ENCODE measurements at regions not wholly inside any gene's neighbourhood (a gene's known extent, or its start where the extent isn't known, plus 50 kb on each side); places are given as distances from the start of the nearest gene placed in this dataset.
"Not testable (repeated sequence)": the region's sequence is repeated elsewhere in the genome, so short reads cannot be mapped to it uniquely, and the experiment has no call there.

DNA sequence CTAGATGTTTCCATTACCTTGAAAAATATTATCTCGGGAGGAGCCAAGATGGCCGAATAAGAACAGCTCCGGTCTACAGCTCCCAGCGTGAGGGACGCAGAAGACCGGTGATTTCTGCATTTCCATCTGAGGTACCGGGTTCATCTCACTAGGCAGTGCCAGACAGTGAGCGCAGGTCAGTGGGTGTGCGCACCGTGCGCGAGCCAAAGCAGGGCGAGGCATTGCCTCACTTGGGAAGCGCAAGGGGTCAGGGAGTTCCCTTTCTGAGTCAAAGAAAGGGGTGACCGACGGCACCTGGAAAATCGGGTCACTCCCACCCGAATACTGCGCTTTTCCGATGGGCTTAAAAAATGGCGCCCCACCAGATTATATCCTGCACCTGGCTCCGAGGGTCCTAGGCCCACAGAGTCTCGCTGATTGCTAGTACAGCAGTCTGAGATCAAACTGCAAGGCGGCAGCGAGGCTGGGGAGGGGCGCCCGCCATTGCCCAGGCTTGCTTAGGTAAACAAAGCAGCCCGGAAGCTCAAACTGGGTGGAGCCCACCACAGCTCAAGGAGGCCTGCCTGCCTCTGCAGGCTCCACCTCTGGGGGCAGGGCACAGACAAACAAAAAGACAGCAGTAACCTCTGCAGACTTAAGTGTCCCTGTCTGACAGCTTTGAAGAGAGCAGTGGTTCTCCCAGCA lies 367.8 kb downstream of the NR2F1-AS1 start:
- not testable (repeated sequence) for DNase-seq

DNA sequence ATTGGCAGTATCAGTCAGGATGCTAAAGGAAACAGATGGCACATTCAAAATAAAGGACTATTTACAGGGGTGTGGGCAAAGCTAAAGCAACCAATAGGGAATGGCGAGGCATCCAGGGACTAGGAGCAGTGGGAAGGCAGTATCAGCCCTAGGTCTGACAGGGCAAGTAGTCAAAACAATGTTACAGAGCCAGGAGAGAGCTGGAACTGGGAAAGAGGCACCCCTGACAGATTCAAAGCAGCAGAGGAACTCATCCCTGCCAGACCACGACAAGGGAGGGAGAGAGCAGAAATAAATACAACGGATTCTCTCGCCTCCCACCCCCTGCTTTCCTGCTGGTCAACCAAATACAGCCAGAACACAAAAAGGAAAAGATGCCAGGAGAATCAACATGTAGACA lies 371.5 kb downstream of the NR2F1-AS1 start:
- DNase-seq: no peak

DNA sequence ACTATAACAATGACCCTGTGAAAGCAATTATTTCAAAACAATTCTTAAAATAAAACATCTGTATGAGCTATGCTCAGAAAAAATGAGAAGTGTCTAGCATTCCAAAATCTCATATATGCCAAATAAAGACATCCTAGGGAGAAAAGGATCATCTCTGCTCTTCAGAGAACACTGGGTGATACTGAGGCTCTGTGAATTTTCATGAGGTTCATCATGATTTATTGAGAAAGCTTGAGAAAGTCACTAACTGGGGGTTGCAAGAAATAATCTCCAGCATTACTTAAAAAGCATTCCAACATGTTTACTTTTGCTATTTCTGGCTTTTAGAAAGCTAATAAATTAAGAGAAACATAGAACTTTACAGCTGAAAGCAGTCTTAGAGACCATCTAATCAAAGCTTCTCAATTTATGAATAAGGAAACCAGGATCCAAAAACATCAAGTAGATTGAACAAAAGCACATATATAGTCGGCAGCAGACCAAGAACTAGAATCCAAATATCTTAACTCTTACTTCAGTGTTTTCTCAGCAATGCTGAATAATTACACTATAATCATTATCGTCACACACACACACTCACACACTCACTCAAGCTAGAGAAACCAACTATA lies 372.8 kb downstream of the NR2F1-AS1 start:
- DNase-seq: no peak

DNA sequence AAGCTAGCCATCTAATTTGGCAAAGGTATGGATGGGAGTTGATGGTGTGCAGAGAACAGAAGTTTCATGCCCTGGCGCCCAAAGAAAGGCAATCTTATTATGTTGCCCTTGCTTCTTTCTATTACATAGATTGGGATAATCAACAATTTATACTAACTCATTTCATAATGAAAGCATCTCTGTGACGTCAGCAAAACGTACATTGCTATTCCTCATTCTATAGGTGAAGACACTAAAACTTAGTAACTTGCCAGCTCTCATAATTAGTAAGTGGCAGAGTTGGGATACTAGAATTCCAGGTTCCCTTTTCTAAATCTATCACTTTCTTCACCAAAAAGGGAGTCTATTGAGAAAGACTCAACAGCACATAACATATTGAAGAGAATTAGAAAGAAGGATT lies 374.8 kb downstream of the NR2F1-AS1 start:
- DNase-seq: no peak

DNA sequence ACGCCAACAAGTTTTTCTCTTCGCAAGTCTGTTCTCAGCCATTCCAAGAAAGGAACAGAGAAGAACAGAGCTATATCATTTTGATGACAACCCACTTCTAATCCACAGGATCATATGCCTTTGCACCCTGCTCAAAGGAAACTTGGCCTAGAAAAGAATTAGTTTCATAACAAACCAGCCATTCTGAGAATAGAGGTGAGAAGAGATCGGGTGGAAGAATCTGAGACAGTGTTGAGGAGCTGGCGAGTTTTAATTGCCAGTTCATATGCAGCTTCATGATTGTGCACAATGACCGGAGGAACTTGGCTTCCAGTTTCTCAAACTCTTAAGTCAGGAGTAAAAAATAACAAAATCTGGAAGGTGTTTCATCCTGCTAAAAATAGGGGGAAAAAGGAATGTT lies 380.0 kb downstream of the NR2F1-AS1 start:
- DNase-seq: no peak

DNA sequence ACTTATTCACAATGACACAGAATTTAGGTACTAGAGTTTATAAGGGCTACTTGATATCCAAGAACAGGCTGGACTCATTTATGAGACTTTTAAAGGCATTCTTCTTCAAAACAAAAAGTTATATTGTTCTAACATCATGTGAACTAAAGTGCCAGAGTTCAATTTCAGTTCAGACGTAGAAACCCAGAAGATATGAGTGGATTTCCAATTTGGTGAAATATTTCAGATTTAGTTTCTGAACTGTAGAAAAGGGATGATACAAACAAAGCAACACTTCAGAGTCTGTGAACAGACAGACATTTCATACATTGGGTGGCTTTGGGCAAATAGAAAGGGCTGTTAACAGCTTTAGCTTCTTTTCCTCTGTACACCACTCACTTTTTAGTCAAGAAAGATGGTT lies 384.0 kb downstream of the NR2F1-AS1 start:
- DNase-seq: no peak

DNA sequence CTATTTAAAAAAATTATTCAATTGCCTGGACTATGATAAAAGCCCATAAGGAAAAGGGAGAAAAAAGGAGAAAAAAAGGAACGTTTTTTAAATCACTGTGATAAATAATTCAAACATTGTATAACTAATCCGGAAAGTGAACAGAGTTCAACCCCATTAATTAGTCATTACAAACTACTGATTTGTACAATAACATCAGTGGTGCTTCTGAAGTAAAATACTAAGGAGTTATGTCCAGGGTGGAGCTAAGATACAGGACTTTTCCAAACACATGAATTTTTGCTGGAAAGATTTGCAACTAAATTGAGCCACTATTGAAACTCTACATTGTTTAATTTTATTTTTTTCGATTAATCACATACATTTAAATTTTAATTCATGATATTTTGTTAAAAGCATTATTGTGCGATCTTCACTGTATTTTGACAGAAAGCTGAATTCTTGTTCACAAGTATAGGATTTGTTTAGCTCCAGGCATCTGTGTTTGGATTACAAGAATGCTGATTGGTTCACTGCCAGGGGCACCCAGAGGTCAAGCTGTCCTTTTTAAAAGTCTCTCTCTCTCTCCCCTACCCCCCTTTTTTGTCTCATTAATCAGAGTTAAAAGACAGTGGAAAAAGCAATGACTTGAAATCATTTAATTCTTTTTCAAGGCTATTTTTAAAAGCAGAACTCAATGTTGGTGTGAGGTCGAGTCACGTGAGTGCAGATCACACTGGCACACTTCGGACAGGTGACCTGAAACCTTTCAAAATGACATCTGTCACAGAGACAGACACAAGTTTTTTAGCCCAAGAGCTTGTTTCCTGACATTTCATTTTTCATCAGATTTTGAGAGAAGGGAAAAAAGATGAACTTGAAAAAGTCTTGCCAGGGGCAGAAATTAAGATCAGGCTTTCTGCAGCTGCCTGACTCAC lies 387.3 kb downstream of the NR2F1-AS1 start:
- DNase-seq: no peak

DNA sequence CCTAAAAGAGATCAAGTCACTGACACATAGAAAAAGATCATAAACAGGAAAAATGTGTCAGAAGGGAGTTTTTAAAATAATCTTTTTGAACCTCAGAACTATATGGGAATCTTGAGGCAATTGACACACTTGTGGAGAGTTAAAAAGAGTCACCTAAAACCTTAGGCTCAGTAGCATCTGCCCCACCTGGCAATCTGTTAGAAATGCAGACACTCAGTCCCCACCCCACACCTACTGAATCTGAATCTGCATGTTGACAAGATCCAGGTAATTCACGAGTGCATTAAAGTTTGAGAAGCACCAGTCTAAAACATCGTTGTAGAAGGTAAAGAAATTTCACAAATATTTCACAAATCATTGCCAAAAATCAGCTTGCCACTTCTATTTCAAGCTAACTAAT lies 388.3 kb downstream of the NR2F1-AS1 start:
- no peak for DNase-seq

DNA sequence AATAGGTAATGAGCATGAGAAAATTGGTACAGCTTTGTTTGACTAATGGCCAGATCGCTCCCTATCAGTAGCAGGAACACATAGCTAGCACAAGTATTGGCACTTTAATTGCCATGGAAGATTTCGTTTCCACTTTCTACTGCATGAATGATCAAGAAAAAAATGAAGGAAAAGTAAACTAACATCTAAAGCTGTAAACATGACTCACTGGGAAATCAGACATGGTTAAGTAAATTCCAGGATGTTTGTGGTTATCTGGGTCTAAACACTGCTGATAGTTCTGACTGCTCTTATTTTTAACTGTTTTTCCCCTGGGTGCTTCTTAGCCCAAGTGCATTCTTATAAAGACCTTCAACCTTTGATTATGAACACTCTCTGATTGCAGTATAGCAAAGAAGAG lies 388.9 kb downstream of the NR2F1-AS1 start:
- no peak for DNase-seq

DNA sequence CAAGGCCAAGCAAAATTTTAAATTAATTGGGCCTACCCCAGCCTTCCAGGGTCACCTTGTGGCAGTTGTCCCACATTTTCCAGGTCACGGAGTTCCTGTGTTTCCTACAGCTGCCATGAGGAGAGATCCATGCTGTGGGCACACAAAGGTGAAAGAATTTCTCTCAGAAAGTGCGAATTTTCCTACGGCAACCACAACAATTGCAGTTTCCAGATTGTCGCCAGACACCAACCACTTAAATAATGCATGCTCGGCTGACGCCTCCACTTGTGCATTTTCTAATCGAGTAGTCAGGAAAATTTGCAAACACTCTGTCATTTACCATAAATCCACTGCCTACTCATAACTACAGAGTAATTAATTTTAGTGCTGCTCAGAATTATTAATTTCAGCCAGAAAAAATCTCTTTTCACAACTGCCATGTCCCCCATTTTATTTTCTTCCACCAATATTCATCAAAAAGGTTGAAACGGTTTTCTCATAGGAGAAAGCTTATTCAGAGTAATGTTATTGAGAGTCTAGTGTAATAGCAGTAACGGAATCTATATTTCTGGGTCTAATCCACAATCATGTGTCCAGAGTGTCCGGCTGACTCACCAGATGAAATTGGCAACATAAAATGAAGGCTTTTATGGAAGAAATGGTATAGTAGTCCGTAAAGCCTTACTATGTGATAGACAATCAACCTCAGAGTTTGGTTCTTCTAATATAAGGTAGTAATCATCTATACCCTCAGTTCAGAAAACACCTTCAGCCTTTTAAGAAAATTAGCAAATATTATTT lies 389.8 kb downstream of the NR2F1-AS1 start:
- DNase-seq: no peak

DNA sequence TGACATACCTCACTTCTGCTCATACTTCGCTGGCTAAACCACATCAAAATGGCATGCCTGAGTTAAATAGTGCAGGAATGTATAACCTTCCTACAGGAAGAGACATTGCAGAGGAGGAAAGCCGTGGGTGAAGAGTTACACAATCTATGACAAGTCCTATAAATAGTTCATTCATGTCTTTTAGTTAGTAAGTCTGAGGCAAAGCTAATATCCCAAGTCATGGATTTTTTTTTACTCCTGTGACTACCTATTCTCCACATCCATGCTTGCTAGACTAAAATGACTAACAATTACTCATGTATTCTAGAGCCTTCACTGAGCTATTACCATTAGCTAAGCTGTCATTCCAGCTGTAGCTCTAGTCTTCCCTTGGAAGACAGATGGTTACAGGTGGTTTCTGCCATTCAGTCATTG lies 391.3 kb downstream of the NR2F1-AS1 start:
- DNase-seq: no peak

DNA sequence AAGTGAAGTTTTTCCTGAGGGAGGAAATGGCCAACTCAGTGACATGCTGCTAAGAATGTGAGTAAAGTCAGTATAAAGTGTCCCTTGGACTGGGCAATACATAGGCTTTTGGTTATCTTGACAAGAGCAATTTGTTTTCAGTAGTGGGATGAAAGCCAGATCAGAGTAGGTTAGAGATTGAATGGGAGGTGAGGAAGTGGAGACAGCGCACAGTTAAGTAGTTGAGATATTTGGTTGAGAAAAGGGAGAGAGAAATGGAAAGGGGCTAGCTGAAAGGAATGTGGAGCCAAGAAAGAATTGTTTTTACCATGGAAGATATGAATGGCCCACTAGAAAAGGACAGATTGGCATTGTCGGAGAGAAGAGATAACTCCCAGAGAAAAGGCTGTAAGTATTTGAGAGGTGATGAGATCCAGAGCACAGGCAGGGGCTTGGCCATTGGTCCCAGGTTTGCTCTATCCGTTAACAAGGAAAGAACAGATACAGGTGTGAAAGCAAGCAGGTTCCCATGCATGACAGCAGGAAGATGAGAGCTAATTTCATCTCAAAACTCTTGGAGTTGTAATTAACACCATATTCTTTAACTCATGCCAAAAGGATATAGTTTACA lies 392.0 kb downstream of the NR2F1-AS1 start:
- no peak for DNase-seq

DNA sequence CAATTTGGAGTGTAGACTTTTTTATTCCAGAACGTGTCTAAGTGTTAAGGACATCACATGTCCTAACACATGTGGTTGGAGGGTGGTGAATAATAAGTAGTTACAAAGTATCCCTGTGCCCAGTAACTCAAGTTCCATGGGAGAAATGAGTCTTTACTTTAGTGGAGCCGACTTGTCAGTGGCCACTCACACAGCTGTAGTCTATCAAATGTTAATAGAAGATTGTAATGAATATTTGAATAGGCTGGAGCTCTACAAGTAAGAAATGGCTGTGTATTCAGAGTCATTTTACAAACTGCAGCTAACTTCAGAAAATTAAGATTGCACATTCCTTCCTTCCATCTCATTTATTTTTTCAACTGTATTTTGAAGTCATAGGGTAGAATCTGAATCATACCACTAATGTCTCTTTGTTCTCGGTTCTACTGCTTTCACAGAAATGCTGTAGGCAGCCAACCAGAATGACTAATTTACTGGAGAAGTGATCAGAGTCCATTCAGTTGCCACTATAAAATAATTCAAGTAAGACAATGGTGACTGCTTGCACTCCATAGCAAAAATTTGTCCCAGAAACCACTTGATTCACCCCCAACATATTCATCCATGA lies 394.8 kb downstream of the NR2F1-AS1 start:
- DNase-seq: no peak

DNA sequence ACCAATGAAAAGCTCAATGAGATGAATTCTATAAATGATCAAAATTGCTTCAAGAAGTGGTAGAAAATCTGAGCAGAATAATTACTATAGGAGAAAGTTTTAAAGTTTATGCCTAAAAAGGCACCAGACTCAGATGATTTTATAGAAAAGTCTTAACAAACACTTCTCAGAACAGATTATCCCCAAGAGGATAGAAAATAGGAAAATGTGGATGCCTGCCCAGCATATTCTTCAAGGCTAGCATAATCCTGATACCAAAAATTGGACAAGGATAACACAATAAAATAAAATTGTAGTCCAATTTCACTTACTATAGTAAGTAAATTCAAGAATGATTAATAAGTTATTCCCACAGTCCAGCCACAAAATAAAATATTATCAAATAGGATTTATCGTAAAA lies 397.0 kb downstream of the NR2F1-AS1 start:
- DNase-seq: no peak

DNA sequence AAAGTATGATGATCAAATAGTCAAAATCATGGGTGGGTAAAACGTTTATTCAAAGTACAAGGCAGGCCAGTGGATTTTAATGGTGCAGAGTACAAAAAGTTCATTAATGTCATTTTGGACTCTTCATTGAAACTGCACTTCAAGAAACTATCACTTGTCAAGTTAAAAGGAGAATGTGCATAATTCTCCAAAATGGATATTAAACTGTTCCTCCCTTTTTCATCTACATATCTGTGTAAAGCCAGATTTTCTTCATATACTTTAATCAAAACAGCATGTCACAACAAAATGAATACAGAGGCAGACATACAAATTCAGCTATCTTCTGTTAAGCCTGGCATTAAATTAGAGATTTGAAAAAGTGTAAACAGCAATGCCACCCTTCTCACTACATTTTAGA lies 401.6 kb downstream of the NR2F1-AS1 start:
- DNase-seq: no peak

DNA sequence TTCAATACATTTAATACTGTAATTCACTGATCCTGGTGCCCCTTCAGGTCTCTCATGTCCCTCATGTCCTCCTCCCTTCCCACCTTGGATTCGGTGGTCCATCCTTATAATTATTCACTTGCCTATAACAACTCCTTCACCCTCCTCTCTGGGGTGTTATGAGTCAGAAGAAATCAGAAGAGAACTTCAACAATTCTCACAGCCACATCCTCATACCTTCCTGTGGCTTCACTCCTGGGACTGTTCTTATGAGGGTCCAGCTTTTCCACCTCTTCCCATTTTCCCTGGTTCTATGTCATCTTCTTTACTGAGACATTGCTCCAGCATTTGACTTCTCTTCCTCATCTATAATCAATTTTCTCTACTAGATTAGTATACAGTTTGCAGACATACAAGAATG lies 406.1 kb downstream of the NR2F1-AS1 start:
- no peak for DNase-seq

DNA sequence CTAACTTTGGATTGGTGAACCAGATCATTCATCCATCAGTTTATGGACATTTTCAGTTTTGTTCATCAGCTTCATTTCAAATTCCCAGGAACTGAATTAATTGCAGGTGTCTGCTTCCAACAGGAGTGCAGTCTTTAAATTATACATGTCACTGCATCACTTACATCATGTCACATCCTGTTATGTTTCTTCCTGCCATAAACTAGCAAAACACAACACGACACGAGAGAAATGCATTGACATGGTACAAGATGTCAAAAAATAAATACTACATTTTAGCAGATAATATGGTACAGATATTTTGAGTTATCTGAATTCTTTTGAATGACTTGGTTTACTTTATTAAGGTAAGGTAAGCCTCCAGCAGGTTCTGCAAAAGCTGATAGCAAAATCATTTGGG lies 415.5 kb downstream of the NR2F1-AS1 start:
- no peak for DNase-seq

DNA sequence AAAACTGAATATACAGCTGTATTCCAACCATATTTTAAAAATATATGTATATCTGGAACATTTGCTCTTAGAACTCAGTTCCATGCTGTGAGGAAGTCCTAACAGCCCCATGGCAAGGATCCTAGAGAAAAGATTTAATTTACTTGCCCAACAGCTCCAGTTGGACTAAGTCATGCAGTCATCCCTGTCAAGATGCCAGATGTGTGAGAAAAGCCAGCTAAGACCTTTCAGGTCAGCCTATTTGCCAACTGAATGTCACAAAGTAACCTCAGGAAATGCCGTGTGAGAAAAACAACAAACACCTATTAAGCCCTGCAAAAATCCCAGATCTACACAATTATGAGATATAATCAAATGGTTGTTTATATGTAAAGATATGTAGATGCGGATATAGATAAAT lies 416.3 kb downstream of the NR2F1-AS1 start:
- no peak for DNase-seq

DNA sequence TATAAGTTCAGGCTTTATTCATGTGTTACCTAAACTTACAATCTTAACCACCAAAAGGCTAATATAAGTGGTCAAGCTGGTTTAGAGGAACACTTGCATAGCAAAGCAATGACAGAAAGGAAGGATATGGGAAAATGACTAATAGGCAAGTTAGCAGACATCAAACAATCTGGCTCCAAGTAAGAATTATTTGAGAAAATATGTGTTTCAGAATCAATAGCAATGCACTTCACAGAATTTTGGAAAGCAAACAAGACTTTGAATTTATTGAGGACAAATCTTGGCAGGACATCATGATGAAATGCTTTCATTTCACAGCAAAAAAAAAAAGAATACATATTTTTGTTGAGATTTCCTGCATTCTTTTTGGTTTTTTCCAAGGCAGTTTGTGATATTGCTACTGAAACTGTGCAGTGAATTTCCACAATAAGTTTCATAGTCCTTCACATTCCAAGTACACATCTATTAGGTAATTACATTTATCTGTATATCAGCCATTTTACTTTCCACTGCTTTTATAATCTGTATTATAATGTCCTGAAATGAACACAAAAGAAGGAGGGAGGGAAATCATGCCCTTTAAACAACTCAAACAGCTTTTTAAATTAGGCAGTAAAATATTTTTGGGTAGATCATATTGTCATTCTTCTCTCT lies 417.9 kb downstream of the NR2F1-AS1 start:
- DNase-seq: no peak

DNA sequence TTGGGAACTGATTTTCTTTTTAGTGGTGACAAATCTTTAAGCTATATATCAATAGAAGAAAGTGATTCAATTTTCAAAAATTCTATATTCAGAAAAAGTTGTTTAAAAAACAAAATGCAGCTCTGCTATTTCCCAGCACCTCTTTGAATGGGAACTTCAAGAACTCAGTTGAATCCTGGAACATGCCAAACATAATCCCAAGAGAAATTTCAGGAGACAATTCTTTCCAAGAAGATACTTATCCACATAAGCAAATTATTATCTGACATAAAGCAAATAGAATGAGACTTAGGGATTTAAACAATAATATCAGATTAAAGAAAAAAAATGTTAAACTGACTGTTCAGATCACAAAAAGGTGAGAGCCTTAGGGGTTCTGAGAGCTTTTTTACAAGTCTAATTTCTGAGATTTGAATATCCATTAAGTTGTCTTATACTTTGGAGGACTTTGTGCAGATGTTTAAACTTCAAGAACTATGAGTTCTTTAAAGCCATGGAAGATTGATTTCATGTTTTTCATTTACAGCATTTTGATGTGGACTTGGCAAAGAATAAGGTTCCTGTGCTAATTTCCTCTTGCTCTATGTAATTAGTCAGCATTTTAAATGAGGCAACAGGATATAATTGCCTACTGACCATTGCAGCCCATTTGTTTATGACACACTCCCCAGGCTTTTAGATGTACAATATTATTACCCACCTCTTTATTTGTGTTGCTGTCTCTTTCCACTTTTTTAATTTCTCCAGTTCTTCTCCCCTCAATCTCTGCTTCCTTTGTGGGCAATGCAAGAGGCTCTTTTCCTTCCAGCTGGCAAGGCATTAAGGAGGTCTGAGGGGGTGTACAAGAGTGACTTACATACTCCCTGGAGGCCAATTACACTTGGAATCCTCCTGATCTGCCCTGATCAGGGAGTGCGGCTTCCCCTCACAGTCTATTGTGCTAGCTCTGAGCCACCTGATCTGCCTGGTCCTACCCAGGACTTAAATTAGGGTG lies 419.1 kb downstream of the NR2F1-AS1 start:
- no peak for DNase-seq

Data from MV-4-11 (cell line).